Stimulated activated CD4-positive, alpha-beta T cell treated with anti-CD3 and anti-CD28 coated beads, Interleukin-1b, Interleukin-23, amount 100 ng/mL, for 4 hours (primary cell): ENCODE measurements at regions not wholly inside any gene's neighbourhood (a gene's known extent, or its start where the extent isn't known, plus 50 kb on each side); places are given as distances from the start of the nearest gene placed in this dataset.

Experiments
- DNase-seq, 2 donors: peaks; one replicate each; pipeline ENCODE4 v3.0.0-alpha.2; 2020; ENCODE audit warnings: low read depth in 2 of 2

GRCh38 chr21:35646606-35647005, 413.7 kb downstream of the SETD4 start:
- no peak for DNase-seq

GRCh38 chr21:35645991-35646390, 414.3 kb downstream of the SETD4 start:
- DNase-seq: no peak

GRCh38 chr21:35644523-35644922, 415.8 kb downstream of the SETD4 start:
- DNase-seq: no peak

- DNase-seq: no peak
These were observed 417.1 kb downstream of the SETD4 start for GRCh38 chr21:35643176-35643575.

GRCh38 chr21:35641271-35642016, 418.9 kb downstream of the SETD4 start:
- DNase-seq: no peak

- no peak for DNase-seq
These were observed 422.9 kb downstream of the SETD4 start for GRCh38 chr21:35637431-35637830.

GRCh38 chr21:35635994-35636393, 424.3 kb downstream of the SETD4 start:
- DNase-seq: no peak

GRCh38 chr21:35635261-35635660, 425.1 kb downstream of the SETD4 start:
- no peak for DNase-seq

GRCh38 chr21:35633501-35633900, 426.8 kb downstream of the SETD4 start:
- DNase-seq: no peak

- DNase-seq: no peak
These were observed 427.6 kb downstream of the SETD4 start for GRCh38 chr21:35632711-35633110.

GRCh38 chr21:35628316-35628715, 432.0 kb downstream of the SETD4 start:
- no peak for DNase-seq

- DNase-seq: no peak
These were observed 432.9 kb downstream of the SETD4 start for GRCh38 chr21:35627462-35627861.

GRCh38 chr21:35625576-35625975, 434.8 kb downstream of the SETD4 start:
- no peak for DNase-seq

GRCh38 chr21:35624901-35625300, 435.4 kb downstream of the SETD4 start:
- no peak for DNase-seq

GRCh38 chr21:35622612-35623011, 437.7 kb downstream of the SETD4 start:
- DNase-seq: no peak

- DNase-seq: no peak
These were observed 441.1 kb downstream of the SETD4 start for GRCh38 chr21:35619184-35619583.

GRCh38 chr21:35617491-35617890, 442.8 kb downstream of the SETD4 start:
- DNase-seq: no peak

- no peak for DNase-seq
These were observed 444.2 kb downstream of the SETD4 start for GRCh38 chr21:35616090-35616489.

- DNase-seq: no peak
These were observed 445.0 kb downstream of the SETD4 start for GRCh38 chr21:35615325-35615724.

- no peak for DNase-seq
These were observed 445.9 kb downstream of the SETD4 start for GRCh38 chr21:35614396-35614921.

- DNase-seq: no peak
These were observed 448.6 kb downstream of the SETD4 start for GRCh38 chr21:35611708-35612132.

GRCh38 chr21:35609263-35609662, 451.1 kb downstream of the SETD4 start:
- no peak for DNase-seq

- no peak for DNase-seq
These were observed 452.9 kb downstream of the SETD4 start for GRCh38 chr21:35607406-35607805.

GRCh38 chr21:35606578-35606977, 453.7 kb downstream of the SETD4 start:
- DNase-seq: no peak
